Tibial artery (tissue), 4 donors: ENCODE measurements at regions not wholly inside any gene's neighbourhood (a gene's known extent, or its start where the extent isn't known, plus 50 kb on each side); places are given as distances from the start of the nearest gene placed in this dataset.

Experiments used
- DNase-seq, 2 donors: peaks; one replicate each; pipeline ENCODE4 v3.0.0-alpha.2; 2019
- H3K27ac ChIP-seq, 2 donors: fragments of 200-600 bp; sonication (generic) in 1 of 2; 1 replicate in 1 of 2; 2 replicates in 1 of 2; pipeline ENCODE4 v1.5.1; 2018 to 2019; ENCODE audit warnings: mild to moderate bottlenecking in 1 of 2
- H3K27me3 ChIP-seq, 2 donors: fragments of 200-600 bp; sonication (generic) in 1 of 2; one replicate each; pipeline versions ENCODE4 v1.5.1 to v1.6.0; 2016 to 2019
- H3K36me3 ChIP-seq, 3 donors: fragments of 200-600 bp; sonication (generic) in 2 of 3; one replicate each; pipeline ENCODE4 v1.5.1; 2016 to 2019; ENCODE audit warnings: mild to moderate bottlenecking in 2 of 3
- H3K4me1 ChIP-seq, 4 donors: fragments of 200-600 bp; sonication (generic) in 2 of 4; 1 replicate in 3 of 4; 2 replicates in 1 of 4; pipeline ENCODE4 v1.5.1; 2016 to 2019
- H3K4me3 ChIP-seq, 2 donors: fragments of 200-600 bp; sonication (generic) in 1 of 2; 1 replicate in 1 of 2; 2 replicates in 1 of 2; pipeline ENCODE4 v1.5.1; 2018 to 2019; ENCODE audit warnings: mild to moderate bottlenecking in 2 of 2
- H3K9me3 ChIP-seq, 3 donors: fragments of 200-600 bp; sonication (generic) in 1 of 3; one replicate each; pipeline ENCODE4 v1.5.1; 2016 to 2019
- CTCF ChIP-seq, 2 experiments: fragments of 200-600 bp in 1 of 2; fragments of 450-650 bp in 1 of 2; IDR thresholded peaks; one replicate each; pipeline ENCODE4 v1.5.1; 2017 to 2019; ENCODE audit warnings: antibody characterized with exemption in 2 of 2, mild to moderate bottlenecking in 1 of 2, moderate library complexity in 1 of 2
- intact Hi-C: fragments of 100-400 bp; cut with DNase I; formaldehyde crosslinking; loops from one replicate; pipeline ENCODE4 v1.15.0; 2023; ENCODE audit warnings: low total_unique reads

DNA sequence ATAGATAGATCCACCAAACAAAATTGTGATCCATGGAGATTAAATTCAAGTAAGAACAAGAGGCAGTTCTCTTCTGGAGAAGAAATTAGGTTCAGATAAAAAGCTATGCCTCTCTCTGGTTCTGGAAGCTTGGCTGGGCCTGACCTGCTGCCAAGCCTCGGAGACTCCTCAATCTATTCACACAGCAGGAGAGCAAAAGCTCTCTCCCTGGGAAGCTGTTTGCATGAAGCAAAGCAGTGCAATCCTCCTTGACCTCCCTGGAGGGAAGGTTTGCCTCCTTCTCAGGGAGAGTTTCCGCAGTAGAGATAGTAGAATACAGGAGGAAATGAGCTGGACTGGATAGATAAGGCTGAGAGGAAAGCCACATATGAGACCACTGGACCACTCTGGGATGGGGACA lies 78.1 kb upstream of the GNAO1 start:
- Histone ChIP-seq H3K27ac (no peak overlapping the region), H3K4me3 (no peak overlapping the region), H3K36me3 (no peaks in the 10 kb centered on the region), H3K4me1 (peaks cover 0 to 8% (median under 1%) of the 10 kb centered on the region in 4 donors), H3K27me3 (no peaks in the 10 kb centered on the region), H3K9me3 (no peaks in the 10 kb centered on the region)
- DNase-seq, result no peak
- intact Hi-C loops, result no loop called here
- TF ChIP-seq CTCF (IDR thresholded peaks at IDR 0.05), result no peak

DNA sequence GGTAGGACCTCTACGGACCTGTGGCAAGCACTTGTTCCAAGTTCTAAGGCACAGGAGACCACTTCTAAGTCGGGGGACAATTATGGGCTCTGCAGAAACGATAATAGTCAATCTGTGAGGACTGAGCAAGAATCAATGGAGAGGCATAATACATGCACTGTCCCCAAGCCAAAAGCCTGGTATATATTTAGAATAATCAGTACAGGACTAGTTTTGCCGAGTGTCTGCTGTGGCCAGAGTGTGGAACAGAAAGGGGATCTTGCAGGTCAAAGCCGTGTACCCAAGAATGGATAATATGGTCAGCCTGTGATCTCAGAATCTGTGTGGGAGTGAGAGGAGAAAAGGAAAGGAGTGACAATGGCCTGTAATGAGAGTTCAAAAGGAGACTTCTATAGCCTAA lies 80.2 kb upstream of the GNAO1 start:
- no peak for TF ChIP-seq CTCF (IDR thresholded peaks at IDR 0.05)
- DNase-seq, result no peak
- Histone ChIP-seq H3K9me3 (no peaks in the 10 kb centered on the region), H3K4me3 (no peak overlapping the region), H3K4me1 (peaks cover 0 to 8% (median 4%) of the 10 kb centered on the region in 4 donors), H3K27ac (no peak overlapping the region), H3K27me3 (no peaks in the 10 kb centered on the region), H3K36me3 (no peaks in the 10 kb centered on the region)
- intact Hi-C loops, result no loop called here

DNA sequence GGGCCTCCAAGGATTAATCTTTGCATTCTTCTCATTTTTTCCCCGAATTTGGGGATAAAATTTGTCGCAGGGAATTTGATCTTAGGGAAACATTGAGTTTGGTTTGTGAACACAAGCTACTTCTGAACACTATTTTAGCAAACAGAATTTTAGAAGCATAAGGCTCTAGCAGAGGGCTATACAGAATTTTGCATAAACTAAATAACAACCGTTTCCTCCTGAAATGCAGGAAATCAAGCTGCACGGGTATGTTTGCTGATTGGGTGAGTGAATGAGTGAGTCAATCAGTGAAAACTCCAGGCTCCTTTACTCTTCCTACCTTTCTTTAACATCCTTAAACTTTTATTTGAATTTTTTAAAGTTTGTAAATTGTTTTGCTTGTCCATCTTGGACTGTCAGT lies 81.3 kb upstream of the GNAO1 start:
- DNase-seq, result no peak
- H3K36me3 ChIP-seq, result no peaks in the 10 kb centered on the region
- H3K9me3 ChIP-seq, result no peaks in the 10 kb centered on the region
- no peak overlapping the region for H3K4me3 ChIP-seq
- peaks cover 0 to 8% (median 4%) of the 10 kb centered on the region in 4 donors for H3K4me1 ChIP-seq
- no peak for TF ChIP-seq CTCF (IDR thresholded peaks at IDR 0.05)
- no peak overlapping the region for H3K27ac ChIP-seq
- no peaks in the 10 kb centered on the region for H3K27me3 ChIP-seq
- intact Hi-C loops, result no loop called here

DNA sequence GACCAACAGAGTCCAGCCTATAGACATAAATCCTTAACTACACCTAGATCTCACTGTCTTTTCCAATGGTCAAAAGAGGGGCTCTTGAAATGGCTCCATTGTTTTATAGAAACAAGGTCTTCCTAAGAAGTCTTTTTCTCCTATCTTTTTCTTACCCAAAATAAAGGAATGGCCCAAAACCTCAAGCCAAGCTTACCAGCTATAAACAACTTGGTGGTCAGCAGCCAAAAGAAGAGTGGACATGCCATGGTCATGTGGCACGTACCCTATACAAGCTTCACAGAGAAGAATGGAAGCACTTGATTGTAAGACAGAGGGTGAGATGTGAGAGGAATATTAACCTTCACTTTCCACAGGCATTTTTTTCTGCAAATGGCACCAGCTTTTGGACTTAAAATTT lies 82.1 kb upstream of the GNAO1 start:
- TF ChIP-seq CTCF (IDR thresholded peaks at IDR 0.05), result no peak
- H3K27me3 ChIP-seq, result no peaks in the 10 kb centered on the region
- H3K4me3 ChIP-seq, result no peak overlapping the region
- peaks cover 0 to 8% (median 4%) of the 10 kb centered on the region in 4 donors for H3K4me1 ChIP-seq
- DNase-seq, result no peak
- H3K27ac ChIP-seq, result no peak overlapping the region
- H3K36me3 ChIP-seq, result no peaks in the 10 kb centered on the region
- no peaks in the 10 kb centered on the region for H3K9me3 ChIP-seq
- intact Hi-C loops, result no loop called here

DNA sequence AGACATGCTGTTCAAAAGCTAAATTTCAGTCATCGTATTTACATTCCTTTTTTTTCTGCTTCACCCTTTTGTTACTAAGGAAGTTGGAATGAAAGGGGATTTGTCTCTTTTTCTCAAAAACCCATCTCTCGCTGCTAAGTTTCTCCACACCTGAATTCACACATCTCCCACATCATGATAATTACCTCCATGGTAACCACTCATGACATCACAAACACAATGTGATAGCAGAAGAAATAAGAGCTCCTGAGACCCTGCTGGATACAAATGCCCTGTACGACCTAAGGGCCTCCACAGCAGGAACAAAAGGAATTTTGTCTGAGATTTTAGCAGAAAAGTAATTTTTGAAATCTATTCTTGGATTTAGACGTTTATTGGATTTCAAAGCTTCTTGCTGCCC lies 82.6 kb upstream of the GNAO1 start:
- no peak for DNase-seq
- intact Hi-C loops, result no loop called here
- Histone ChIP-seq H3K9me3 (no peaks in the 10 kb centered on the region), H3K36me3 (no peaks in the 10 kb centered on the region), H3K4me1 (peaks cover 0 to 8% (median 4%) of the 10 kb centered on the region in 4 donors), H3K27me3 (no peaks in the 10 kb centered on the region), H3K4me3 (no peak overlapping the region), H3K27ac (no peak overlapping the region)
- TF ChIP-seq CTCF (IDR thresholded peaks at IDR 0.05), result no peak

- H3K4me3 ChIP-seq, result no peak overlapping the region
- DNase-seq, result no peak
- H3K9me3 ChIP-seq, result no peaks in the 10 kb centered on the region
- no peak overlapping the region for H3K27ac ChIP-seq
- intact Hi-C loops, result no loop called here
- H3K27me3 ChIP-seq, result no peaks in the 10 kb centered on the region
- no peaks in the 10 kb centered on the region for H3K36me3 ChIP-seq
- H3K4me1 ChIP-seq, result peaks cover 0 to 8% (median 4%) of the 10 kb centered on the region in 4 donors
- no peak for TF ChIP-seq CTCF (IDR thresholded peaks at IDR 0.05)
Observed at GRCh38 chr16:56108056-56108471, 83.2 kb upstream of the GNAO1 start.
